CD4-positive, CD25-positive, alpha-beta regulatory T cell (primary cell): ENCODE measurements at regions not wholly inside any gene's neighbourhood (a gene's known extent, or its start where the extent isn't known, plus 50 kb on each side); places are given as distances from the start of the nearest gene placed in this dataset.

Experiments
- ATAC-seq, 2 donors: fragments of 150-1000 bp; cut with Tn5 transposase; one replicate each; pipeline ENCODE4 v1.10.0; 2021; ENCODE audit warnings: low read depth in 2 of 2, moderate number of reproducible peaks in 2 of 2, moderate library complexity in 1 of 2
- DNase-seq, 3 donors: peaks; one replicate each; pipeline versions ENCODE4 v3.0.0 to v3.0.0-alpha.2; 2012 to 2022; ENCODE audit warnings: mixed read lengths in 1 of 3
- H3K27ac ChIP-seq: one replicate; pipeline ENCODE4 v1.7.0; 2013; ENCODE audit warnings: mild to moderate bottlenecking, low read length; ENCODE audit not compliant: insufficient read depth, poor library complexity, severe bottlenecking
- H3K27me3 ChIP-seq: one replicate; pipeline ENCODE4 v1.7.0; 2013; ENCODE audit warnings: low read length; ENCODE audit not compliant: control insufficient read depth, insufficient read depth
- H3K36me3 ChIP-seq: one replicate; pipeline ENCODE4 v1.7.0; 2013; ENCODE audit warnings: mild to moderate bottlenecking, low read length, moderate library complexity; ENCODE audit not compliant: control insufficient read depth, insufficient read depth
- H3K4me1 ChIP-seq: 2 replicates; pipeline ENCODE4 v1.7.0; 2013; ENCODE audit warnings: mild to moderate bottlenecking, low read length; ENCODE audit not compliant: insufficient read depth, control insufficient read depth, poor library complexity, severe bottlenecking
- H3K4me3 ChIP-seq: one replicate; pipeline ENCODE4 v1.7.0; 2013; ENCODE audit warnings: low read depth, mild to moderate bottlenecking, low read length, moderate library complexity
- H3K9me3 ChIP-seq, 2 experiments: 1 replicate in 1 of 2; 2 replicates in 1 of 2; pipeline ENCODE4 v1.7.0; 2013; ENCODE audit warnings: low read length in 2 of 2, mild to moderate bottlenecking in 1 of 2, moderate library complexity in 1 of 2; ENCODE audit not compliant: control insufficient read depth in 2 of 2
- H3K27ac Mint-ChIP-seq, 3 donors: one replicate each; pipeline ENCODE4 v1.8.0; 2020 to 2022; ENCODE audit warnings: mild to moderate bottlenecking in 3 of 3, mixed read lengths in 3 of 3, moderate library complexity in 2 of 3
- H3K27me3 Mint-ChIP-seq: one replicate; pipeline ENCODE4 v1.8.0; 2022; ENCODE audit warnings: mild to moderate bottlenecking, mixed read lengths
- H3K36me3 Mint-ChIP-seq: one replicate; pipeline ENCODE4 v1.8.0; 2020; ENCODE audit warnings: mixed read lengths
- H3K4me1 Mint-ChIP-seq, 4 donors: one replicate each; pipeline ENCODE4 v1.8.0; 2020 to 2022; ENCODE audit warnings: mixed read lengths in 4 of 4, mild to moderate bottlenecking in 1 of 4
- H3K4me3 Mint-ChIP-seq, 4 donors: one replicate each; pipeline ENCODE4 v1.8.0; 2020 to 2022; ENCODE audit warnings: mild to moderate bottlenecking in 4 of 4, mixed read lengths in 4 of 4, moderate library complexity in 3 of 4
- H3K9me3 Mint-ChIP-seq, 7 donors: one replicate each; pipeline ENCODE4 v1.8.0; 2020 to 2022; ENCODE audit warnings: mixed read lengths in 7 of 7, mild to moderate bottlenecking in 3 of 7, moderate library complexity in 2 of 7

- ATAC-seq = no peak
- Histone ChIP-seq H3K27ac (no peak overlapping the region), H3K27me3 (peaks cover 3% of the 10 kb centered on the region), H3K36me3 (no peaks in the 10 kb centered on the region), H3K4me3 (no peak overlapping the region), H3K4me1 (no peaks in the 10 kb centered on the region), H3K9me3 (no peaks in the 10 kb centered on the region)
- no peak overlapping the region for H3K4me3 Mint-ChIP-seq
- no peaks in the 10 kb centered on the region for H3K36me3 Mint-ChIP-seq
- no peak for DNase-seq
- H3K27me3 Mint-ChIP-seq = peaks cover 4% of the 10 kb centered on the region
- no peaks in the 10 kb centered on the region for H3K4me1 Mint-ChIP-seq
- H3K9me3 Mint-ChIP-seq = peaks cover 0 to 5% (median 0%) of the 10 kb centered on the region in 7 donors
- H3K27ac Mint-ChIP-seq = no peak overlapping the region
Observed at GRCh38 chr12:80045594-80045993, 53.7 kb upstream of the OTOGL start.

GRCh38 chr12:80044694-80045046 lies 54.7 kb upstream of the OTOGL start:
- Mint-ChIP-seq H3K36me3 (no peaks in the 10 kb centered on the region), H3K4me3 (no peak overlapping the region), H3K27me3 (peaks cover 3% of the 10 kb centered on the region), H3K9me3 (peaks cover 0 to 5% (median 0%) of the 10 kb centered on the region in 7 donors), H3K4me1 (no peaks in the 10 kb centered on the region), H3K27ac (no peak overlapping the region)
- Histone ChIP-seq H3K36me3 (no peaks in the 10 kb centered on the region), H3K27me3 (peaks cover 3% of the 10 kb centered on the region), H3K27ac (no peak overlapping the region), H3K9me3 (no peaks in the 10 kb centered on the region), H3K4me1 (no peaks in the 10 kb centered on the region), H3K4me3 (no peak overlapping the region)
- ATAC-seq = no peak
- DNase-seq = no peak

- Histone ChIP-seq H3K4me1 (no peaks in the 10 kb centered on the region), H3K36me3 (no peaks in the 10 kb centered on the region), H3K27me3 (no peaks in the 10 kb centered on the region), H3K27ac (no peak overlapping the region), H3K9me3 (no peaks in the 10 kb centered on the region), H3K4me3 (no peak overlapping the region)
- no peak for ATAC-seq
- H3K27me3 Mint-ChIP-seq = peaks cover 9% of the 10 kb centered on the region
- H3K4me3 Mint-ChIP-seq = no peak overlapping the region
- H3K27ac Mint-ChIP-seq = no peak overlapping the region
- H3K4me1 Mint-ChIP-seq = no peaks in the 10 kb centered on the region
- DNase-seq = no peak
- no peaks in the 10 kb centered on the region for H3K36me3 Mint-ChIP-seq
- peaks cover 0 to 3% (median 0%) of the 10 kb centered on the region in 7 donors for H3K9me3 Mint-ChIP-seq
Observed at GRCh38 chr12:80041692-80042091, 57.6 kb upstream of the OTOGL start.

DNA sequence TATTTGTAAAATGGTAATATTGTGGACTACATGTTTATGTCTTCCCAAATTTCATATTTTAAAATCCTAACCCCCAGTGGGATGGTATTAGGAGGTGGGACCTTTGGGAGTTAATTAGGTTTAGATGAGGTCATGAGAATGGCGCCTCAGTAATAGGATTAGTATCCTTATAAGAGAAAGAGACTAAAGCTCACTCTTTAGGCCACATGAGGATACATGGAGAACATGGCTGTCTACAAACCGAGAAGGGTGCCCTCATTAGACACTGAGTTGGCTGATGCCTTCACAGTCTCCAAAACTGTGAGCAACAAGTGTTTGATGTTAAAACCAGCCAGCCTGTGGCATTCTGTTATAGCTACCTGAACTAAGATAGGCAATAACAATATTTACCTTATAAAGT lies 58.3 kb upstream of the OTOGL start:
- Histone ChIP-seq H3K4me1 (no peaks in the 10 kb centered on the region), H3K36me3 (no peaks in the 10 kb centered on the region), H3K9me3 (no peaks in the 10 kb centered on the region), H3K4me3 (no peak overlapping the region), H3K27ac (no peak overlapping the region), H3K27me3 (no peaks in the 10 kb centered on the region)
- peaks cover 0 to 3% (median 0%) of the 10 kb centered on the region in 7 donors for H3K9me3 Mint-ChIP-seq
- no peaks in the 10 kb centered on the region for H3K4me1 Mint-ChIP-seq
- H3K27me3 Mint-ChIP-seq = peaks cover 9% of the 10 kb centered on the region
- no peak overlapping the region for H3K27ac Mint-ChIP-seq
- H3K36me3 Mint-ChIP-seq = no peaks in the 10 kb centered on the region
- ATAC-seq (no peak), DNase-seq (no peak)
- H3K4me3 Mint-ChIP-seq = no peak overlapping the region

DNA sequence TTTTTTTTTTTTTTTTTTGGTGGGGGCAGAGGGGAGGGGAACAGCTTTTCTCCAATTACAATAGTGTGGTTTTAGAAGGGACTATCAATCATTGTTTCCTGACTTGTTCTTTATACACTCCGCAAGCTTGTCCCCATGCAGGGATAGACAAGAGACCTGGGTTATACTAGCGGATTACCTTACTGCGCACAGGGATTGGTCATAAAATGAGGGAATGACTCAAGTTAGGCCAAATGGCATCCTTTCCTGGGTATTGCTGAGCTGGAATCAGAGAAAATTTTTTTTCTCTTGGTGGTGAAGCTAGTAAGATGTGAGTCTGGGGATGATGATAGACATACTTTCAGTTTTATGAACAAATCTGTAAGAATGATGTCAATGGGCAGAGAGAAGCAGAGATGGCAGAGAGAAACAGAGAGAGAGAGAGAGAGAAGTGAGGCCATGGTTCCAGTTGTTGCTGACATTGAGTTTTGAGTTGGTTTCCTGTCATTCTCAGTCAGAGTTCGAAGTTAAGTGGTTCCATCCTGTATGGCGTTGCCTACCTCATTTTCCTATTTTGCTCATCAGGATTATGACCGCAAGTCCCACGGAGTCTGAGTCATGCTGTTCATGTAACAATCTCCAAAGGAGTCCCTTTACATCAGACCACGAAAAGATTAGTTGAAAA lies 59.1 kb upstream of the OTOGL start:
- H3K4me3 Mint-ChIP-seq = no peak overlapping the region
- Histone ChIP-seq H3K27me3 (peaks cover 2% of the 10 kb centered on the region), H3K9me3 (no peaks in the 10 kb centered on the region), H3K4me3 (no peak overlapping the region), H3K4me1 (no peaks in the 10 kb centered on the region), H3K36me3 (no peaks in the 10 kb centered on the region), H3K27ac (no peak overlapping the region)
- no peaks in the 10 kb centered on the region for H3K4me1 Mint-ChIP-seq
- H3K9me3 Mint-ChIP-seq = peaks cover 0 to 3% (median 0%) of the 10 kb centered on the region in 7 donors
- DNase-seq (peak in 1 of 3 donors; percentile 2), ATAC-seq (no peak)
- peaks cover 9% of the 10 kb centered on the region for H3K27me3 Mint-ChIP-seq
- H3K27ac Mint-ChIP-seq = no peak overlapping the region
- no peaks in the 10 kb centered on the region for H3K36me3 Mint-ChIP-seq

DNA sequence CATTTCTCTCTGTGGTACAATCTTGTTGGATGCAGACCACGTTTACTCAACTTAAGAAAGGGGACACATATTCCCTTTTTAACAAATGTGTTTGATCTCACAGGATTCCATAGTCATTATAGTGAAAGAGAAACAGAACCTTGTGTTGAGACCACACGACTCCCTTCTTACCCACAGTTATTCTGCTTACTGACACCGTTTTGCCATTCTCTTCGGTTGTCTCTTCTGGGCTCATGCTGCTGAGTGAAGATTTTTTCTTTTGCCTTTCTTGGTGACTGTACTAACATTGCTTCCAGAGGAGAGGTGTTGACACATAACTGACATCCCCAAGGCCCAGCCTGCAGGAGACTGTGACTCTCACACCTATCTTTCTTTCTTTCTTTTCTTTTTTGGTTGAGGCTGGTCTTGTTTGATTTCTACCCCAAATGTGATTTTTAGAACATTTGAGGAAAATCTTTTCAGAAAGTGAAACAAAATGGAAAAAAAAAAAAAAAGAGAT lies 61.2 kb upstream of the OTOGL start:
- no peaks in the 10 kb centered on the region for H3K9me3 ChIP-seq
- Mint-ChIP-seq H3K36me3 (no peaks in the 10 kb centered on the region), H3K27ac (no peak overlapping the region), H3K4me3 (no peak overlapping the region), H3K9me3 (peaks cover 0 to 3% (median 0%) of the 10 kb centered on the region in 7 donors), H3K4me1 (peaks cover 0 to 2% (median 0%) of the 10 kb centered on the region in 4 donors), H3K27me3 (peaks cover 10% of the 10 kb centered on the region)
- no peak overlapping the region for H3K27ac ChIP-seq
- H3K36me3 ChIP-seq = no peaks in the 10 kb centered on the region
- ATAC-seq (no peak), DNase-seq (no peak)
- H3K27me3 ChIP-seq = peaks cover 3% of the 10 kb centered on the region
- H3K4me3 ChIP-seq = no peak overlapping the region
- no peaks in the 10 kb centered on the region for H3K4me1 ChIP-seq

- DNase-seq (no peak), ATAC-seq (no peak)
- H3K27me3 Mint-ChIP-seq = peaks cover 21% of the 10 kb centered on the region
- H3K36me3 ChIP-seq = no peaks in the 10 kb centered on the region
- peaks cover 0 to 2% (median 0%) of the 10 kb centered on the region in 4 donors for H3K4me1 Mint-ChIP-seq
- no peaks in the 10 kb centered on the region for H3K36me3 Mint-ChIP-seq
- H3K4me3 ChIP-seq = no peak overlapping the region
- no peak overlapping the region for H3K4me3 Mint-ChIP-seq
- H3K27ac ChIP-seq = no peak overlapping the region
- no peaks in the 10 kb centered on the region for H3K9me3 ChIP-seq
- no peaks in the 10 kb centered on the region for H3K4me1 ChIP-seq
- H3K27ac Mint-ChIP-seq = no peak overlapping the region
- peaks cover 4% of the 10 kb centered on the region for H3K27me3 ChIP-seq
- H3K9me3 Mint-ChIP-seq = peaks cover 0 to 7% (median 0%) of the 10 kb centered on the region in 7 donors
Observed at GRCh38 chr12:80033448-80033847, 65.9 kb upstream of the OTOGL start.

DNA sequence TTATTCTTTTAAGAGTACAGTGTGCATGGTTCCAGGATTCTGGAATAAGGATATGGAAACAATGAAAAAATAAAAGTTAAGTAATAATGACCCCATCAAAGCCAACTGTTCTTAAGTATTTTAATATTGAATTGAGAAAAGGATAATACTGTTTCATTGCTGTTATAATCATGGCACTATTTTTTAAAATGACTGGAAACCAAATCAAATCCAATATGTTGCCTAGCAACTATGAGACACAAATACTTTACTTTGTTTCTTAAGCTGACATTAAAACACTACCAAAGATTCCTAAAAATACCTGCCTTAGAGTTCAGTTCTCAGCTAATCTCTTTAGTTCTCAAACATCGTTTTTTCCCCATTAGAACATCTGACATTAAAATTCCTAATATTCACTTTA lies 66.4 kb upstream of the OTOGL start:
- Histone ChIP-seq H3K4me1 (no peaks in the 10 kb centered on the region), H3K27me3 (peaks cover 4% of the 10 kb centered on the region), H3K4me3 (no peak overlapping the region), H3K9me3 (no peaks in the 10 kb centered on the region), H3K36me3 (no peaks in the 10 kb centered on the region), H3K27ac (no peak overlapping the region)
- Mint-ChIP-seq H3K4me3 (no peak overlapping the region), H3K9me3 (peaks cover 0 to 7% (median 0%) of the 10 kb centered on the region in 7 donors), H3K27me3 (peaks cover 18% of the 10 kb centered on the region), H3K27ac (no peak overlapping the region), H3K4me1 (peaks cover 0 to 2% (median 0%) of the 10 kb centered on the region in 4 donors), H3K36me3 (no peaks in the 10 kb centered on the region)
- no peak for DNase-seq
- ATAC-seq = no peak
